ENCODE measurements at regions not wholly inside any gene's neighbourhood (a gene's known extent, or its start where the extent isn't known, plus 50 kb on each side); places are given as distances from the start of the nearest gene placed in this dataset.

- Histone ChIP-seq H3K9me3 (ENCODE audit: low read depth) (no peaks in the 10 kb centered on the region), H3K4me1 (ENCODE audit: low read depth) (no peaks in the 10 kb centered on the region), H3K27me3 (no peaks in the 10 kb centered on the region), H3K27ac (no peak overlapping the region), H3K4me3 (no peak overlapping the region), H3K36me3 (no peaks in the 10 kb centered on the region)
- TF ChIP-seq CTCF (IDR thresholded peaks at IDR 0.05; ENCODE audit: low read depth, low read length): no peak
- no peak for DNase-seq (ENCODE audit: low read depth in 1 of 2, low spot score in 1 of 2)
Observed at GRCh38 chr5:1748271-1748670, 51.4 kb downstream of the MRPL36 start.

GRCh38 chr5:1747803-1748085 is 51.9 kb downstream of the MRPL36 start:
- DNase-seq (ENCODE audit: low read depth in 1 of 2, low spot score in 1 of 2): no peak
- Histone ChIP-seq H3K27me3 (no peaks in the 10 kb centered on the region), H3K4me1 (ENCODE audit: low read depth) (no peaks in the 10 kb centered on the region), H3K27ac (no peak overlapping the region), H3K9me3 (ENCODE audit: low read depth) (no peaks in the 10 kb centered on the region), H3K4me3 (no peak overlapping the region), H3K36me3 (no peaks in the 10 kb centered on the region)
- TF ChIP-seq CTCF (IDR thresholded peaks at IDR 0.05; ENCODE audit: low read depth, low read length): no peak

- Histone ChIP-seq H3K4me3 (no peak overlapping the region), H3K36me3 (no peaks in the 10 kb centered on the region), H3K9me3 (ENCODE audit: low read depth) (no peaks in the 10 kb centered on the region), H3K27ac (no peak overlapping the region), H3K4me1 (ENCODE audit: low read depth) (no peaks in the 10 kb centered on the region), H3K27me3 (no peaks in the 10 kb centered on the region)
- no peak for DNase-seq (ENCODE audit: low read depth in 1 of 2, low spot score in 1 of 2)
- no peak for TF ChIP-seq CTCF (IDR thresholded peaks at IDR 0.05; ENCODE audit: low read depth, low read length)
Observed at GRCh38 chr5:1747079-1747802, 52.4 kb downstream of the MRPL36 start.

- TF ChIP-seq CTCF (IDR thresholded peaks at IDR 0.05; ENCODE audit: low read depth, low read length): no peak
- no peak overlapping the region for H3K27ac ChIP-seq
- DNase-seq (ENCODE audit: low read depth in 1 of 2, low spot score in 1 of 2): no peak
- H3K36me3 ChIP-seq: no peaks in the 10 kb centered on the region
- H3K27me3 ChIP-seq: no peaks in the 10 kb centered on the region
- H3K4me1 ChIP-seq (ENCODE audit: low read depth): no peaks in the 10 kb centered on the region
- no peak overlapping the region for H3K4me3 ChIP-seq
- no peaks in the 10 kb centered on the region for H3K9me3 ChIP-seq (ENCODE audit: low read depth)
Observed at GRCh38 chr5:1746371-1747078, 53.1 kb downstream of the MRPL36 start.

DNA sequence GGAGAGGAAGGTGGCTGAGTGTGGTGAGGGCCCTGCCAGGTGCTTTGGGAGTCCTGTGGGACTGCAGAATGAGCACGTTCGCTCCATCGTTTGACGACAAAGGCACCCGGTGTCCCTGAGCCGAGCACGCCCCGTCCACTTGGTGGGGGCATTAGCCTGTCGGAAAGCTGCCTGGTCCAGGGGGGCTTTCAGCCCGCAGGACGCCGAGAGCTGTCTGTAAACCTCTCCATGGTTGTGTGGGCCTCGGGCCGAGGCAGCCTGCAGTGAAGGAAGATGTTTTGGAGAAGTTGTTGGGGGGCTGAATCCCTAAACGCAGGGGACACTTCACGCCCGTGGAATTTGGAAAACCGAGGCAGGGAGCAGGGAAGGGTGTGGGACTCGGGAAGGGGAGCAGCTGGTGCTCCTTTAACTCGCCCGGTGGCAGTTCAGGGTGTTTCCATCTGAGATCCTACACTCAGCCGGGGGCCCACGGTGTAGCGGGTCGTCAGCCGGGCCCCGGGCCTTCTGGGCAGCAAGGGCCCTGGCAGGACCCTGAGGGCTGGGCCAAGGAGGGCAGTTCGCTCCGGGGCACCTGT is 53.8 kb downstream of the MRPL36 start:
- Histone ChIP-seq H3K4me3 (no peak overlapping the region), H3K36me3 (no peaks in the 10 kb centered on the region), H3K27ac (no peak overlapping the region), H3K9me3 (ENCODE audit: low read depth) (no peaks in the 10 kb centered on the region), H3K27me3 (no peaks in the 10 kb centered on the region), H3K4me1 (ENCODE audit: low read depth) (no peaks in the 10 kb centered on the region)
- no peak for TF ChIP-seq CTCF (IDR thresholded peaks at IDR 0.05; ENCODE audit: low read depth, low read length)
- DNase-seq (ENCODE audit: low read depth in 1 of 2, low spot score in 1 of 2): no peak

All from cardiac muscle cell (in vitro differentiated cells and primary cell).